ENCODE measurements at regions not wholly inside any gene's neighbourhood (a gene's known extent, or its start where the extent isn't known, plus 50 kb on each side); places are given as distances from the start of the nearest gene placed in this dataset.

DNA sequence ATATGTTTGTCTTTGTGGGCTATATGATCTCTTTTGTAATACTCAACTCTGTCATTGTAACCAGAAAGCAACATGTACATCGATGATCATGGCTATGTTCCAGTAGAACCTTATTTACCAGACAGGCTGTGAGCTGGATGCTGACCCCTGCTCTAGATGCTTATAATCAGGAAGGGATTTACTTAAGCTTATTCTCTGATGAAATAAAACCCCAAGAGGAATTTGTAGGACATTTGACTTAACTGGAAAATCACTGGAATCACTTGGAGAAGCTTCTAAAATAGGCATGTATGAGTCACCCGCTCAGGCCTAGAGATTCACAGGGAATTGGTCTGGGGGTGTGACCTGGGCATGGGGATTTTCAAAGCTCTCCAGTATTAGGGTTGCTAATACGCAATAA, 285.8 kb upstream of the ZNF608 start:
- Histone ChIP-seq H3K27me3 (ENCODE audit: low read depth) (no peaks in the 10 kb centered on the region), H3K4me3 (no peak overlapping the region), H3K4me1 (no peaks in the 10 kb centered on the region), H3K9me3 (no peaks in the 10 kb centered on the region), H3K36me3 (replicated peaks) (no peaks in the 10 kb centered on the region)
- in situ Hi-C loops (cut with MboI; ENCODE audit: low sequenced_read_pairs) = no loop called here
- no peak for DNase-seq (ENCODE audit: low spot score in 2 of 2)

- Histone ChIP-seq H3K9me3 (no peaks in the 10 kb centered on the region), H3K36me3 (replicated peaks) (no peaks in the 10 kb centered on the region), H3K4me1 (no peaks in the 10 kb centered on the region), H3K4me3 (no peak overlapping the region), H3K27me3 (ENCODE audit: low read depth) (no peaks in the 10 kb centered on the region)
- in situ Hi-C loops (cut with MboI; ENCODE audit: low sequenced_read_pairs) = no loop called here
- DNase-seq (ENCODE audit: low spot score in 2 of 2) = no peak
Observed at GRCh38 chr5:125033602-125034001, 287.2 kb upstream of the ZNF608 start.

DNA sequence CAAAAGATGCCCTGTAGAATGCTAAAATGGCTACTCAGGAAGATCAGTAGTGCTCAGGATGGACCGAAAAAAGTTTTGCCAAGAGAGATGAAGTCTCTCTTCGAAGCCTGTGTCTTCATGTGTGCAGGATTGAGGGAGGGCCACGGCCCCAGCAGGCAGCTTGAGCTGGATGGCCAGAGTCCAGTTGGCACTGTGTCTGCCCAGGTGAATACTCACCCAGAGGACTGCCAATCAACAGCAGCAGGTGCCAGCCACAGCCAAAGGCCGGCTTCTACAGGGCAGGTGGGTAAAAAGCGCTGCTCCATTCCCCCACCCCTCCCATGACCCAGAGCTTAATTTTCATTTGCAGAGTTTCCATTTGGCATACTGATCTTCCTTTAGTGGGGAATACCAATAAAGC, 287.9 kb upstream of the ZNF608 start:
- Histone ChIP-seq H3K36me3 (replicated peaks) (no peaks in the 10 kb centered on the region), H3K4me3 (no peak overlapping the region), H3K9me3 (no peaks in the 10 kb centered on the region), H3K27me3 (ENCODE audit: low read depth) (no peaks in the 10 kb centered on the region), H3K4me1 (no peaks in the 10 kb centered on the region)
- no peak for DNase-seq (ENCODE audit: low spot score in 2 of 2)
- in situ Hi-C loops (cut with MboI; ENCODE audit: low sequenced_read_pairs) = no loop called here

DNA sequence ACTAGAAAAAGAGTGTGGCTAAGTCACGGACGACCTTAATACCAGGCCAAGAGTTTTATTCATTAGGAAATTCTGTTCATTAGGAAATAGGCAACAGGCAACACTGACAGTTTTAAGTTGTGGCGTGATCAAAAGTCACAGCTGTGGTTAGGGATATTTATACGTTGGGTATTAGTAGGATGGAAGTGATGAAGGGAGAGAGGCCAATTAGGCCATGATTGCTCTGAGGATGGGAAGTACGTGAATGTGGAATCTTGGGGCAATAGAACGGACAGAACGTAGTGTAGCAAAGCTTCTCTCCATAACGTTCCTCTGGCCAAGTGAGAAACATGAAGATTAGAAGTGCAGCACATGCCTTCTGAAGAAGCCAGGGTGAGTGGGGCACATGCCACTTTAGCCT, 290.1 kb upstream of the ZNF608 start:
- no peak for DNase-seq (ENCODE audit: low spot score in 2 of 2)
- in situ Hi-C loops (cut with MboI; ENCODE audit: low sequenced_read_pairs) = no loop called here
- H3K4me3 ChIP-seq = no peak overlapping the region

DNA sequence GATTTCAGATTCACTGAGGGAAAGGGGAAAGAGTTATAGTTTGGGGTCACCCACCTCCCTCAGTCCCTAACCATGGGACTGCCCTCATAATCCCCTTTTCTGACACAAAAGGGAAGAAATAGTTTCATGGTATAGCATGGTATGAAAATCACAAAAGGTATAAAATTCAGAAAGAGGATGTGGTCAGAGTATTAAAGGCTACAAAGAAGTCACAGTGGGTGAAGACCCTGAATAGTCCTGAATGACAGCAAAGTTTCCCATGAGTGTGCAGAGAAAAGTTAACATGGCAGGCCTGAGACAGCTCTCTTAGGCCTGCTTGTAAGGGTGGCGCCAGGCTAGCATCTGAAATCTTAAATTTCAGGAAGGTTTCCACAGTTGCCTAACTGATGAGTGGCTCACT, 290.6 kb upstream of the ZNF608 start:
- no peak overlapping the region for H3K4me3 ChIP-seq
- H3K4me1 ChIP-seq = peaks cover 5% of the 10 kb centered on the region
- in situ Hi-C loops (cut with MboI; ENCODE audit: low sequenced_read_pairs) = no loop called here
- H3K27me3 ChIP-seq (ENCODE audit: low read depth) = no peaks in the 10 kb centered on the region
- no peak for DNase-seq (ENCODE audit: low spot score in 2 of 2)
- no peaks in the 10 kb centered on the region for H3K36me3 ChIP-seq (replicated peaks)
- no peaks in the 10 kb centered on the region for H3K9me3 ChIP-seq

More for the DNA sequence above, 290.1 kb upstream of the ZNF608 start:
- H3K4me1 ChIP-seq = no peaks in the 10 kb centered on the region
- H3K27me3 ChIP-seq (ENCODE audit: low read depth) = no peaks in the 10 kb centered on the region
- no peaks in the 10 kb centered on the region for H3K9me3 ChIP-seq
- no peaks in the 10 kb centered on the region for H3K36me3 ChIP-seq (replicated peaks)

- Histone ChIP-seq H3K9me3 (no peaks in the 10 kb centered on the region), H3K27me3 (ENCODE audit: low read depth) (no peaks in the 10 kb centered on the region), H3K4me3 (no peak overlapping the region), H3K36me3 (replicated peaks) (no peaks in the 10 kb centered on the region), H3K4me1 (peaks cover 10% of the 10 kb centered on the region)
- in situ Hi-C loops (cut with MboI; ENCODE audit: low sequenced_read_pairs) = no loop called here
- DNase-seq (ENCODE audit: low spot score in 2 of 2) = no peak
Observed at GRCh38 chr5:125037530-125037929, 291.1 kb upstream of the ZNF608 start.

GRCh38 chr5:125038477-125038876, 292.0 kb upstream of the ZNF608 start:
- Histone ChIP-seq H3K36me3 (replicated peaks) (no peaks in the 10 kb centered on the region), H3K4me1 (peaks cover 16% of the 10 kb centered on the region), H3K4me3 (no peak overlapping the region), H3K27me3 (ENCODE audit: low read depth) (no peaks in the 10 kb centered on the region), H3K9me3 (no peaks in the 10 kb centered on the region)
- no peak for DNase-seq (ENCODE audit: low spot score in 2 of 2)
- in situ Hi-C loops (cut with MboI; ENCODE audit: low sequenced_read_pairs) = no loop called here

- Histone ChIP-seq H3K9me3 (no peaks in the 10 kb centered on the region), H3K27me3 (ENCODE audit: low read depth) (no peaks in the 10 kb centered on the region), H3K4me1 (peaks cover 21% of the 10 kb centered on the region), H3K4me3 (no peak overlapping the region), H3K36me3 (replicated peaks) (no peaks in the 10 kb centered on the region)
- no peak for DNase-seq (ENCODE audit: low spot score in 2 of 2)
- in situ Hi-C loops (cut with MboI; ENCODE audit: low sequenced_read_pairs) = no loop called here
Observed at GRCh38 chr5:125041798-125042197, 295.4 kb upstream of the ZNF608 start.

DNA sequence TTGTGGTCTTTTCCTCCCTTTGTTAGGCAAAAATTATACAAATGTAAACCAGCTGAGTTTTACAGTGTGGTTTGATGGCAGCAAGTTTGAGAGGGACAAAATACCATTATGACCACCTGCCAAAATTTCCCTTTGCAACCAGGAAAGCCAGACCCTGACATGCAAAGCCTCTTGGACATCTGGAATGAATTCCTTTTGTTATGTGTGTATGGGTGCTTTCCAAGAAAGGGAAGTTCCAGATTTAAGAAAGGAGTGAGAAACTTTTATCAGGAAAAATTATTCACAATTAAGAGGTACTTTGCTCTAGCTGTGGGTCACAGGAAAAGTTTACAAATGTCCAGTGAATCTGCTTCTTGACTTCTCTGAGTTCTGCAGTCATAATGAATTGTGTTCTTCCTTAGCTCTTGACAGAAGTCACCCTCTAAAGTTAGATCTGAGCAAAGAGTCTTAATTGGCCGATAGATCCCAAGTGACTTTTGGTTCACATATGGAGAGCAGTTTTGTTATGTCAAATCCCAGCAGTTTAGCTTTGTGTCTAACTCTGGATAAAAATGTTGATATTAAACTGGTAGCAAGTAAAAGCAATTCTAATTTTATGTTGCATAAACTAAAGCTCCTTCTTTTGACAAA, 295.9 kb upstream of the ZNF608 start:
- Histone ChIP-seq H3K4me1 (peaks cover 21% of the 10 kb centered on the region), H3K9me3 (no peaks in the 10 kb centered on the region), H3K4me3 (no peak overlapping the region), H3K27me3 (ENCODE audit: low read depth) (no peaks in the 10 kb centered on the region), H3K36me3 (replicated peaks) (no peaks in the 10 kb centered on the region)
- in situ Hi-C loops (cut with MboI; ENCODE audit: low sequenced_read_pairs) = no loop called here
- DNase-seq (ENCODE audit: low spot score in 2 of 2) = peak; percentile 14 to 16

- Histone ChIP-seq H3K36me3 (replicated peaks) (no peaks in the 10 kb centered on the region), H3K4me1 (peaks cover 21% of the 10 kb centered on the region), H3K27me3 (ENCODE audit: low read depth) (no peaks in the 10 kb centered on the region), H3K4me3 (no peak overlapping the region), H3K9me3 (no peaks in the 10 kb centered on the region)
- DNase-seq (ENCODE audit: low spot score in 2 of 2) = no peak
- in situ Hi-C loops (cut with MboI; ENCODE audit: low sequenced_read_pairs) = no loop called here
Observed at GRCh38 chr5:125043781-125044391, 297.4 kb upstream of the ZNF608 start.

DNA sequence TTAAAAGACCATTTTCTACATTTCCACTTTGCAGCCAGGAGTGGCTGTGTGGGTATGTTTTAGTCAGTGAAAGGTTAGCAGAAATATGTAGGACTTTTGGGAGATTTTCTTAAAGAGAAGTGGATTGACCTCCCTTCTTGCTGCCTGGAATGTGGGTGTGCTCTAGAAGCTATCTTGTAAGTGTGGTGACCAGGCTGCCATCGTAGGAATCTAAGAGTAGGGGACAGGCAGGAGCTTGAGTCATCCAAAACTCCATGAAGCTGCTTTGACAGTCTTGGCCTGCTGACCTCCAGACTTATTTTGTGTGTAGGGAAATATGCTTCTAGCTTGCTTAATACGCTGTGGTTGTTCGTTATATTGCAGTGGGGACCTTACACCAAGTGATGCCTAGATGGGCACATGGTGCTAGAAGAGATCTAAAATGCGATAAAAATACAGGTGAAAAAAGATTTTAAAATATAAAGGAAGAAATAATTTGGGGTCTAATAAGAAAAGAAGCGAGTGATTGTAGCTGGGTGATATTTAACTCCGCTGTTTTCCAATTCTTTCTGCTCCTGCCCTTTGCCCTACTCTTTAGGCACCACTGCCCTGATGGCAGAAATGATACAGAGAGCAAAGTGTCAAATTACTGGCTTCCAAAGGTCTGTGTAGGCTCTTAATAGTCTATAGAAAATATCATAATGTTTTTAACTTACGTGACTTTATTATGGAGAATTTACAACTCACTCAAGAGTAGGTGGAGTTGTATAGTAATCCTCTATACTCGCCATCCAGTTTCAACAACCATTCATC, 298.2 kb upstream of the ZNF608 start:
- DNase-seq (ENCODE audit: low spot score in 2 of 2) = no peak
- Histone ChIP-seq H3K4me3 (no peak overlapping the region), H3K27me3 (ENCODE audit: low read depth) (no peaks in the 10 kb centered on the region), H3K36me3 (replicated peaks) (no peaks in the 10 kb centered on the region), H3K4me1 (peaks cover 21% of the 10 kb centered on the region), H3K9me3 (no peaks in the 10 kb centered on the region)
- in situ Hi-C loops (cut with MboI; ENCODE audit: low sequenced_read_pairs) = no loop called here

DNA sequence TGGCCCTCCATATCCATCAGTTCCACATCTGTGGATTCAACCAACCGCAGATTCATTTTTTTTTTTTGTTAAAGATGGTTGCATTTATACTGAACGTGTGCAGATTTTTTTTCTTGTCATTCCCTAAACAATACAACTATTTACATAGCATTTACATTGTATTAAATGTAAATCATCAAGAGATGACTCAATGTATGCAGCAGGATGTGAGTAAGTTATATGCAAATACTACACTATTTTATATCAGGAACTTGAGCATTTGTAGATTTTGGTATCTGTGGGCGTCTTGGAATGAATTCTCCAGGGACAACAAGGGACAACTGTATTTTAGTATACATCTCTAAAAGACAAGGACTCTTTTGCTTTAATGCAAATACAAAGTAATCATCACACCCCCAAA, 299.2 kb upstream of the ZNF608 start:
- peaks cover 21% of the 10 kb centered on the region for H3K4me1 ChIP-seq
- no peaks in the 10 kb centered on the region for H3K36me3 ChIP-seq (replicated peaks)
- no peak overlapping the region for H3K4me3 ChIP-seq
- DNase-seq (ENCODE audit: low spot score in 2 of 2) = peak in 1 of 2 experiments; percentile 8
- in situ Hi-C loops (cut with MboI; ENCODE audit: low sequenced_read_pairs) = no loop called here
- H3K27me3 ChIP-seq (ENCODE audit: low read depth) = no peaks in the 10 kb centered on the region
- no peaks in the 10 kb centered on the region for H3K9me3 ChIP-seq

DNA sequence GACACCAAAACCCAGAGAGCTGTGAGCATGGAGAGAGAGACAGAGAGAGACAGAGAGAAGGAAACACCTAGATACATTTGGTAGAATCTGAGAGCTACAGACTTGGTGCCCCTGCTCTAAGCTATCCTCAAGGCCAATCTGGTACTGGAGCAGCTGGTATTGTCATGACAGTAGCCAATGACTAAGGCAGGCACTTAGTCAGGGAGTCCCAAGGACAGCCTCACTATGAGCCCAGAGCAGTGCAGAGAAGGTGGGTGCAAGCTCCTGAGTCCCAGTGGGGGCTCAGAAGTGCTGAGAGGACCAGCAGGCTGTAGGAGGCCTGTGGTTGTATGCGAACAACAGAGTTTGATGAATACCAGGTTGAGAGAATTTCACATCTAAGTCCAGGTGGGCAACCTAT, 300.4 kb upstream of the ZNF608 start:
- Histone ChIP-seq H3K4me3 (no peak overlapping the region), H3K27me3 (ENCODE audit: low read depth) (no peaks in the 10 kb centered on the region), H3K9me3 (no peaks in the 10 kb centered on the region), H3K36me3 (replicated peaks) (no peaks in the 10 kb centered on the region), H3K4me1 (peaks cover 17% of the 10 kb centered on the region)
- in situ Hi-C loops (cut with MboI; ENCODE audit: low sequenced_read_pairs) = no loop called here
- DNase-seq (ENCODE audit: low spot score in 2 of 2) = no peak

DNA sequence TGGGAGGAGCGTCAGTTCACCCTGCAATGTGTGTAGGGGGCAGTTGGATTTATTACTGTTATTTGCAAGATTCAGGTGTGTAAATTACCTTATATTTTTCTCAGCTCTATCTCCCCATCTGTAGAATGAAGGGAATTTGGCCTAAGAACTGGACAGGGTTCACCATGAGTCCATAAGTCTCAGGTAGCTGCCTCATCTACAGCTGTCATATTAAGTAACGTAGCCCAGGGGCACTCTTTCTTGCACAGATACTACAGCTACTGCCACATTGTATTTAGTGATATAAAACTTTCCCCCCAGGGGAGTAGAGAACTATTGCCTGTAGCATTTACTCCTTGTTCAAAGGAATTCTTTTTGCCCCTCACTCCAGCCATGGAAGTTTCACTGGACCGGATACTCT, 301.4 kb upstream of the ZNF608 start:
- H3K4me3 ChIP-seq = no peak overlapping the region
- H3K36me3 ChIP-seq (replicated peaks) = no peaks in the 10 kb centered on the region
- peaks cover 7% of the 10 kb centered on the region for H3K4me1 ChIP-seq
- H3K27me3 ChIP-seq (ENCODE audit: low read depth) = no peaks in the 10 kb centered on the region
- in situ Hi-C loops (cut with MboI; ENCODE audit: low sequenced_read_pairs) = no loop called here
- H3K9me3 ChIP-seq = no peaks in the 10 kb centered on the region
- DNase-seq (ENCODE audit: low spot score in 2 of 2) = no peak

Measured in HAP-1 (cell line).